ENCODE measurements at regions not wholly inside any gene's neighbourhood (a gene's known extent, or its start where the extent isn't known, plus 50 kb on each side); places are given as distances from the start of the nearest gene placed in this dataset.

GRCh38 chr1:117678246-117678977 lies 72.6 kb downstream of the TENT5C start:
- H3K4me1 ChIP-seq (ENCODE audit: control insufficient read depth, low read depth, low read length), result no peaks in the 10 kb centered on the region
- no peak overlapping the region for H3K9ac ChIP-seq (ENCODE audit: low read length)
- H3K9me3 ChIP-seq (ENCODE audit: control insufficient read depth, low read depth, low read length), result no peaks in the 10 kb centered on the region
- H3K36me3 ChIP-seq (ENCODE audit: control insufficient read depth, low read depth, low read length), result no peaks in the 10 kb centered on the region
- no peaks in the 10 kb centered on the region for H3K27me3 ChIP-seq (ENCODE audit: control insufficient read depth, insufficient read depth, low read length)
- no peak overlapping the region for H3K4me3 ChIP-seq (ENCODE audit: low read length)
- H3K27ac ChIP-seq (ENCODE audit: low read length), result no peak overlapping the region

GRCh38 chr1:117679299-117679698 lies 73.5 kb downstream of the TENT5C start:
- Histone ChIP-seq H3K27ac (ENCODE audit: low read length) (no peak overlapping the region), H3K4me1 (ENCODE audit: control insufficient read depth, low read depth, low read length) (no peaks in the 10 kb centered on the region), H3K9ac (ENCODE audit: low read length) (no peak overlapping the region), H3K27me3 (ENCODE audit: control insufficient read depth, insufficient read depth, low read length) (no peaks in the 10 kb centered on the region), H3K9me3 (ENCODE audit: control insufficient read depth, low read depth, low read length) (no peaks in the 10 kb centered on the region), H3K4me3 (ENCODE audit: low read length) (no peak overlapping the region), H3K36me3 (ENCODE audit: control insufficient read depth, low read depth, low read length) (no peaks in the 10 kb centered on the region)

DNA sequence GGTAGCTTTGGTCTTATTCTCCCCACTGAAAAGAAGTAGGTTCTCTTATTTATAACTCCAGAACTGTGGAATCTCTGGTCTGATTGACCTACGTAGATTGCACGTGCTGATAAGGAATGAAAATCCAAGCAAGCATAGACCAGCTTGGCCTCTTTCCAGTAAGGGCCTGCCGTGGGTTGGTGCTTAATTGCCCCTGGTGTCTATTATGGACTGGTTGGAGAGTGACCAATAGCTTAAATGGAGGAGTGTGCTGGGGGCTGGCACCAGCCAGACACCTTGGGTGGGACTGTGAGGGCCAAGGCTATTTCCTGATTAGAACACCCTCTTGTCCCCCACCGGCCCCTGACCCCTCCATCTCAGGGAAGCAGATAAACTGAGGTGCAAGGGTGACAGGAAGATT lies 74.0 kb downstream of the TENT5C start:
- Histone ChIP-seq H3K27ac (ENCODE audit: low read length) (no peak overlapping the region), H3K27me3 (ENCODE audit: control insufficient read depth, insufficient read depth, low read length) (no peaks in the 10 kb centered on the region), H3K4me3 (ENCODE audit: low read length) (no peak overlapping the region), H3K4me1 (ENCODE audit: control insufficient read depth, low read depth, low read length) (no peaks in the 10 kb centered on the region), H3K9me3 (ENCODE audit: control insufficient read depth, low read depth, low read length) (no peaks in the 10 kb centered on the region), H3K36me3 (ENCODE audit: control insufficient read depth, low read depth, low read length) (no peaks in the 10 kb centered on the region), H3K9ac (ENCODE audit: low read length) (no peak overlapping the region)

DNA sequence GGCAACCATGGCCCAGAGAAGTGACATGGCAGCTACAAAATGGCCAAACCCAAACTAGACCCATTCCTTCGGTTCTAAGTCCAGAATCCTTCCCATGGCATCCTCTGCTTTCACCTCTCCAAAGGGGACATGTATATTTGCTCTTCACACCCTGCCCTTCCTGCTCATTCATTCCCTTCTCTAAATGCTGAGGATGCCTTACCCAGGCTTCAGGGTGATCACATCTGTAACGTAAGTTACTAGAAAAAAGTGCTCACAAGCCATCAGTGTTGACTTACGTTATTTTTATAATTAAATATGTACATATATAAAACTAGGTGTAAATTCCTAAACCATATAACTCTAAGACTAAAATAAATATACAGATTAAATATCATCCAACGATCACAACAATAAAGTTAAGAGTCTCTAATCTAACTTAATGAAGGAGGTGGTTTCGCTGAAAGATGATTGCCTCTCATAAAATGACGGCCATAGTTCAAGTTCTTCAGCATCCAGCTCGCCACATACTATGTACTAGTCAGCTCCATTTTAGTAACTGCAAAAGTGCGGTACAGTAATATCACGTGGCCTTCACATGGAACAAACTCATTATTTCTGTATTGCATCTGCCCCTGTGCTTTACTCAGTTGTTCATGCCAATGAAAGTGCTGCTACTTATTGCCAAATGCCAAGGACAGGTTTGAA lies 74.6 kb downstream of the TENT5C start:
- Histone ChIP-seq H3K4me3 (ENCODE audit: low read length) (no peak overlapping the region), H3K27ac (ENCODE audit: low read length) (no peak overlapping the region)

GRCh38 chr1:117681093-117681900 lies 75.4 kb downstream of the TENT5C start:
- Histone ChIP-seq H3K9ac (ENCODE audit: low read length) (no peak overlapping the region), H3K4me1 (ENCODE audit: control insufficient read depth, low read depth, low read length) (no peaks in the 10 kb centered on the region), H3K27me3 (ENCODE audit: control insufficient read depth, insufficient read depth, low read length) (no peaks in the 10 kb centered on the region), H3K9me3 (ENCODE audit: control insufficient read depth, low read depth, low read length) (no peaks in the 10 kb centered on the region), H3K36me3 (ENCODE audit: control insufficient read depth, low read depth, low read length) (no peaks in the 10 kb centered on the region), H3K4me3 (ENCODE audit: low read length) (no peak overlapping the region), H3K27ac (ENCODE audit: low read length) (no peak overlapping the region)

More for the DNA sequence above, 74.6 kb downstream of the TENT5C start:
- Histone ChIP-seq H3K4me1 (ENCODE audit: control insufficient read depth, low read depth, low read length) (no peaks in the 10 kb centered on the region), H3K27me3 (ENCODE audit: control insufficient read depth, insufficient read depth, low read length) (no peaks in the 10 kb centered on the region), H3K9me3 (ENCODE audit: control insufficient read depth, low read depth, low read length) (no peaks in the 10 kb centered on the region), H3K36me3 (ENCODE audit: control insufficient read depth, low read depth, low read length) (no peaks in the 10 kb centered on the region), H3K9ac (ENCODE audit: low read length) (no peak overlapping the region)

DNA sequence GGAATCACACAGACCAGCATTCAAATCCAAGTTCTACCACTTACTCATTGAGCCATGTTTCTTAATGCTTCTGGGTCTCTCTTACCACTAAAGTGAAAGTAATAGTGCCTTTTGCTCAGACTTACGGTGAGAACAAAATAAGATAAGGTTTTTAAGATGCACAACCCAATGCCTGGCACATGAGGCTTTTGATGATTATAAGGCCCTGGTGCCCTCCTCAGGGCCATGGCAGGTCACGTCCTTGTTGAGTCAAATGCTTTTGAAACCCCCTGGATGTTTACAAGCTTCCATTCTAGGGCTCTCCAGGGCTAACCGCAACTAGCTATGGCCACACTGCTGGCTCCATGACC lies 76.0 kb downstream of the TENT5C start:
- H3K36me3 ChIP-seq (ENCODE audit: control insufficient read depth, low read depth, low read length), result no peaks in the 10 kb centered on the region
- no peak overlapping the region for H3K27ac ChIP-seq (ENCODE audit: low read length)
- H3K27me3 ChIP-seq (ENCODE audit: control insufficient read depth, insufficient read depth, low read length), result no peaks in the 10 kb centered on the region
- H3K9ac ChIP-seq (ENCODE audit: low read length), result no peak overlapping the region
- no peaks in the 10 kb centered on the region for H3K9me3 ChIP-seq (ENCODE audit: control insufficient read depth, low read depth, low read length)
- H3K4me3 ChIP-seq (ENCODE audit: low read length), result no peak overlapping the region
- H3K4me1 ChIP-seq (ENCODE audit: control insufficient read depth, low read depth, low read length), result no peaks in the 10 kb centered on the region

DNA sequence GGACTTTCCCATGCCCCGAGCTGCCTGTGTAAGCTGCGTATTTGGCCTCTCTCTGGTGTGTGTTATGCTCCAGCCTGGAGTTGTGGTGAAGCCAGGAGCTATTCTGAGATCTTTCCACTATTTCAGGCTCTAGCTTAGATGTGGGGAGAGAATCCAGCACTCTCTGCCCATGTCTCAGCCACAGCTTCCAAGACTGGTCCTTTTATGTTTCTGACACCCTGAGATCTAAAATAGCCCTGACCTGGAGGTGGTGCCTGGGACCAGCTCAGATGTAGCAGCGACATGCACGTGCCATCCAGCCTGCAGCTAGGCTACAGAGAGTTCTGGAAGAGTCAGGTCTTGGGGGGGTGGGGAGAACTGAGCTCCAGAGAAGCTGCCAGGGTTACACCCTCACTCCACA lies 76.5 kb downstream of the TENT5C start:
- Histone ChIP-seq H3K36me3 (ENCODE audit: control insufficient read depth, low read depth, low read length) (no peaks in the 10 kb centered on the region), H3K4me1 (ENCODE audit: control insufficient read depth, low read depth, low read length) (no peaks in the 10 kb centered on the region), H3K9ac (ENCODE audit: low read length) (no peak overlapping the region), H3K4me3 (ENCODE audit: low read length) (no peak overlapping the region), H3K9me3 (ENCODE audit: control insufficient read depth, low read depth, low read length) (no peaks in the 10 kb centered on the region), H3K27me3 (ENCODE audit: control insufficient read depth, insufficient read depth, low read length) (no peaks in the 10 kb centered on the region), H3K27ac (ENCODE audit: low read length) (no peak overlapping the region)

DNA sequence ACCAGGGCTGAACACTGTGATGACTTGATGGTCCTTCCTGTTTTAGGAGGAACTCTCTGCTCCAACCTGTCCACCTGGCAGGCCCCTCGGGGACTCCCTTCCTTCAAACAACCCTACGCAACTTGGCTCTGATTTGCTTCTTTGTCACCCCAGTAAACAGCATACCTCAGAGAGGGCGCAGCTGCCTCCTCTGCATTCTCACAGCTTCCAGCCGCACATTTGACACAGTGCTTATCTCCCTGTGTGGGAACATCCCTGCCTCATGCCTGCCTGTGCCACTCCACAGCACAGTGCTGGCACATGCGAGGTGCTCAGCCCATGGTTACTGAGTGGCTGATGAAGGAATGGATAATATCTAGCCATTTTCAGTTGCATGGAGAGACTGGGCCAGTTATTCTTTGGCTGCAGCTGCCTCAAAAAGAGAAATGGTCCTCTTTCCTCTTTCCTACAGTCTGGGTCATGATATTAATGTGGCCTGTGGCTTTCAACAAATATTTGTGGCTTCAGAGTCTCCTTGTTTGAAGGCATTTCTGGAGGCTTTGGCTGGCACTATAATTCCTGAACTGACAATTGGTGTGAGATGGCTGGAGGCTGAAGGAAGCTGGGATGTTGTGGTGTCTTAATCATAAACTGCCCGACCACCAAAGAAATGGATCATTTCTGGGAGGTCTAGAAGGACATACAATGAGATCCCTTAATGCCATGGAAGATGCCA lies 77.9 kb downstream of the TENT5C start:
- no peak overlapping the region for H3K27ac ChIP-seq (ENCODE audit: low read length)
- H3K36me3 ChIP-seq (ENCODE audit: control insufficient read depth, low read depth, low read length), result no peaks in the 10 kb centered on the region
- no peak overlapping the region for H3K9ac ChIP-seq (ENCODE audit: low read length)
- no peaks in the 10 kb centered on the region for H3K27me3 ChIP-seq (ENCODE audit: control insufficient read depth, insufficient read depth, low read length)
- H3K4me1 ChIP-seq (ENCODE audit: control insufficient read depth, low read depth, low read length), result no peaks in the 10 kb centered on the region
- H3K4me3 ChIP-seq (ENCODE audit: low read length), result no peak overlapping the region
- H3K9me3 ChIP-seq (ENCODE audit: control insufficient read depth, low read depth, low read length), result no peaks in the 10 kb centered on the region

DNA sequence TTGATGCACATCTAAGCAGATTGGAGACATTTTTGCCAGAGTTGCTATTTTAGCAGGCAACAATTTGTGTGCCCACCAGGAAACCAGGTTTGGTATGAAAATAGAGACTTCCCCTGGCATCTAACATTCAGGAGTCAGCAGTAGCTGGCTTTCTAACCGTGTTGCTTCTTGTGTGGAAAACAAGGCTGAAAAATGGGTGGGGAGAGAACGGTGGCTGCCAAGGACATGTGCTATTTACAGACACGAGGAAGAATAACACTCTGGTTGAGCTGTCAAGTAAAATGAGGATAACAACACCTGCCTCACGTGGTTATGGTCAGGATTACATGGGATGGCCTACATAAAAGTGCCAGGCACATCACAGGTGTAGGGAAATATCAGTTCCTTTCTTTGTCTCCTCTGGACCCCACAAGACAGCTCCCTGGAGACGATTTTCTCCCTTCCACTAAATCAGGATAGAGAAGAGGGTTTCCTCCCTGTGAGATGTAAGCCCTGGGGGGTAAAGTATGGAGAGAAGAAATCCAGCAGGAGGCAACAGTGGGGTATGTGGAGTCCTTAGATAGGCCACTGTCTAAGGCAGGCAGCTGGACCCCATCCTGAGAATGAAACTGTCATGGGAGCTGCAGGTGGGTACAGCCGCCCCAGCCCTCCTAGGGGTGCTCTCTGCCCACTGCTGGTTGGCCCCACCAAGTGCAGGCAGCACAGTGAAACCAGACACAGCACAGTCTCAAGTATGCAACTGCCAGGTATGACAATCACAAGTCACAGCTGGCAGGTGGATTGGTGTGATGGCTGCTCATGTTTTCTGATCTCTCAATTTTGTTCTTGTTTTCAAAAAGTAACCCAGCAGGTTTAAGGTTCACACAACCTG lies 80.3 kb downstream of the TENT5C start:
- H3K9ac ChIP-seq (ENCODE audit: low read length), result no peak overlapping the region
- no peak overlapping the region for H3K4me3 ChIP-seq (ENCODE audit: low read length)
- no peaks in the 10 kb centered on the region for H3K36me3 ChIP-seq (ENCODE audit: control insufficient read depth, low read depth, low read length)
- no peaks in the 10 kb centered on the region for H3K27me3 ChIP-seq (ENCODE audit: control insufficient read depth, insufficient read depth, low read length)
- H3K4me1 ChIP-seq (ENCODE audit: control insufficient read depth, low read depth, low read length), result no peaks in the 10 kb centered on the region
- H3K9me3 ChIP-seq (ENCODE audit: control insufficient read depth, low read depth, low read length), result no peaks in the 10 kb centered on the region
- H3K27ac ChIP-seq (ENCODE audit: low read length), result no peak overlapping the region

DNA sequence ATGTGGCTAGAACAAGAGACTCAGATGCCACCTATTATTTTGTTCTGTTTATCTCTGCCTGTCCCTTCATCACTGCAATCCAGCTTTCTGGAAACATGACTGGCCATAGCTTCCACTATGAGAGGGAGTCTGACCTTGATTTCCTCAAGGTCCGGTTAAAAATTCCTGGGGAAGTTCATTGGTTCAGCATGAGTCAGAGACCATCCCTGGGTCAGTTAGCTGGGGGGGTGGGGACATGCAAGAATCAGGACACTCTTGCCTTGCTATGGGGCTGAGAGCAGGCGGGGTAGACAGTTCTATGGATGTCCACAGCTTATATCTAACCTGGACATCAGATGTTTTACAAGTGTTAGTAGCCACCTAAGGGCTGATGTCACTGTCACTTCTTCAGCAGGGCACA lies 81.1 kb downstream of the TENT5C start:
- Histone ChIP-seq H3K27me3 (ENCODE audit: control insufficient read depth, insufficient read depth, low read length) (no peaks in the 10 kb centered on the region), H3K4me1 (ENCODE audit: control insufficient read depth, low read depth, low read length) (no peaks in the 10 kb centered on the region), H3K9ac (ENCODE audit: low read length) (no peak overlapping the region), H3K9me3 (ENCODE audit: control insufficient read depth, low read depth, low read length) (no peaks in the 10 kb centered on the region), H3K36me3 (ENCODE audit: control insufficient read depth, low read depth, low read length) (no peaks in the 10 kb centered on the region), H3K27ac (ENCODE audit: low read length) (no peak overlapping the region), H3K4me3 (ENCODE audit: low read length) (no peak overlapping the region)

All from iPS-18a (cell line).